HCT116 (cell line): ENCODE measurements at regions not wholly inside any gene's neighbourhood (a gene's known extent, or its start where the extent isn't known, plus 50 kb on each side); places are given as distances from the start of the nearest gene placed in this dataset.

Experiments used
- ATAC-seq: fragments of 200-7000 bp; cut with Tn5 transposase; 2 replicates; pipeline ENCODE4 v1.9.1; 2020; ENCODE audit warnings: mild to moderate bottlenecking, moderate library complexity
- BruUV-seq: library from RNA; stranded (reverse); fragments of 400-500 nt; replicated peaks from 2 replicates; lab custom pipeline; 2021; lab: Mats Ljungman, UMichigan
- CTCF ChIA-PET: fragments of 300-600 bp; sonication (Branson Sonifier 250); formaldehyde crosslinking; loops from one replicate; lab custom pipeline; 2021; ENCODE audit warnings: antibody characterized with exemption; lab: Charles Lee
- POLR2A ChIA-PET: fragments of 300-600, 350-600 bp; sonication (Branson Sonifier 250); formaldehyde crosslinking; loops from one replicate; lab custom pipeline; 2021; ENCODE audit warnings: antibody characterized with exemption; lab: Charles Lee
- RAD21 ChIA-PET, 2 experiments: fragments of 300-600 bp; sonication (Branson Sonifier 250); formaldehyde crosslinking; loops; one replicate each; lab custom pipeline; 2023; ENCODE audit warnings: low total read pairs in 2 of 2; ENCODE audit not compliant: uncharacterized antibody in 2 of 2, unreplicated experiment in 2 of 2, low non-redundant PET in 1 of 2; lab: Charles Lee
- DNase-seq: peaks from one replicate; pipeline ENCODE4 v3.0.0-alpha.2; 2010; ENCODE audit warnings: low read depth, low spot score
- H2AFZ ChIP-seq: fragments of 200-600 bp; shearing (Covaris generic), sonication (generic); 2 replicates; pipeline ENCODE4 v1.6.1; 2017; ENCODE audit warnings: low read depth, mixed run types, mixed read lengths, antibody characterized with exemption, low read length; ENCODE audit not compliant: poor library complexity, severe bottlenecking
- H3K27ac ChIP-seq: 2 replicates; pipeline ENCODE4 v1.5.1; 2012; ENCODE audit warnings: low read depth, low read length
- H3K27me3 ChIP-seq: fragments of 200-600 bp; sonication (generic); 2 replicates; pipeline ENCODE4 v1.6.1; 2016; ENCODE audit warnings: mixed run types, low read length, mixed read lengths; ENCODE audit not compliant: insufficient read depth
- H3K36me3 ChIP-seq, 2 experiments: fragments of 200-500 bp in 1 of 2; fragments of 200-600 bp in 1 of 2; sonication (Bioruptor generic) in 1 of 2; sonication (generic) in 1 of 2; 2 replicates each; pipeline versions ENCODE4 v1.5.1 to v1.6.1; 2014 to 2016; ENCODE audit warnings: low read length in 2 of 2, inconsistent platforms in 1 of 2, mixed read lengths in 1 of 2, mixed run types in 1 of 2; ENCODE audit not compliant: insufficient read depth in 2 of 2, control insufficient read depth in 1 of 2
- H3K4me1 ChIP-seq, 2 experiments: fragments of 200-600 bp in 1 of 2; sonication (generic) in 1 of 2; 2 replicates each; pipeline versions ENCODE4 v1.5.1 to v1.6.1; 2012 to 2017; ENCODE audit warnings: low read length in 2 of 2, inconsistent platforms in 1 of 2, mild to moderate bottlenecking in 1 of 2, mixed read lengths in 1 of 2, mixed run types in 1 of 2, moderate library complexity in 1 of 2; ENCODE audit not compliant: insufficient read depth in 2 of 2, control insufficient read depth in 1 of 2
- H3K4me2 ChIP-seq: fragments of 200-600 bp; sonication (generic); 2 replicates; pipeline ENCODE4 v1.6.1; 2017; ENCODE audit warnings: mixed run types, low read length, mixed read lengths
- H3K4me3 ChIP-seq, 2 experiments: fragments of 200-600 bp in 1 of 2; sonication (generic) in 1 of 2; replicated peaks in 1 of 2; 2 replicates each; pipeline ENCODE4 v1.5.1; 2011 to 2016; ENCODE audit warnings: low read length in 2 of 2, control low read depth in 1 of 2, low read depth in 1 of 2, mild to moderate bottlenecking in 1 of 2, mixed read lengths in 1 of 2, mixed run types in 1 of 2
- H3K79me2 ChIP-seq: fragments of 200-600 bp; sonication (generic); 2 replicates; pipeline ENCODE4 v1.6.1; 2017; ENCODE audit warnings: mild to moderate bottlenecking, mixed run types, low read length, moderate library complexity, mixed read lengths; ENCODE audit not compliant: insufficient read depth
- H3K9ac ChIP-seq: fragments of 200-600 bp; sonication (generic); 2 replicates; pipeline ENCODE4 v1.6.1; 2016; ENCODE audit warnings: low read length, mixed read lengths
- H3K9me2 ChIP-seq: fragments of 200-600 bp; sonication (generic), shearing (Covaris generic); 2 replicates; pipeline ENCODE4 v1.6.1; 2017; ENCODE audit warnings: mixed run types, mild to moderate bottlenecking, moderate library complexity; ENCODE audit not compliant: insufficient read depth
- H3K9me3 ChIP-seq, 2 experiments: fragments of 200-500 bp in 1 of 2; fragments of 200-600 bp in 1 of 2; sonication (Bioruptor generic) in 1 of 2; sonication (generic) in 1 of 2; 2 replicates each; pipeline ENCODE4 v1.6.1; 2014 to 2017; ENCODE audit warnings: low read length in 2 of 2, mixed read lengths in 2 of 2, inconsistent platforms in 1 of 2, low read depth in 1 of 2, mild to moderate bottlenecking in 1 of 2, mixed run types in 1 of 2, moderate library complexity in 1 of 2; ENCODE audit not compliant: control insufficient read depth in 1 of 2, insufficient read depth in 1 of 2
- H4K20me1 ChIP-seq: fragments of 200-600 bp; sonication (generic), shearing (Covaris generic); 2 replicates; pipeline ENCODE4 v1.6.1; 2017; ENCODE audit warnings: mixed run types, mild to moderate bottlenecking, moderate library complexity; ENCODE audit not compliant: insufficient read depth
- ATF3 ChIP-seq: IDR thresholded peaks from 2 replicates; pipeline ENCODE4 v1.6.1; 2012
- CBX3 ChIP-seq: IDR thresholded peaks from 2 replicates; pipeline ENCODE4 v1.6.1; 2012; ENCODE audit warnings: low read depth
- CEBPB ChIP-seq: IDR thresholded peaks from 2 replicates; pipeline ENCODE4 v1.6.1; 2012; ENCODE audit warnings: low read depth
- EGR1 ChIP-seq: IDR thresholded peaks from 2 replicates; pipeline ENCODE4 v1.6.1; 2012; ENCODE audit warnings: low read depth
- ELF1 ChIP-seq: IDR thresholded peaks from 2 replicates; pipeline ENCODE4 v1.6.1; 2012; ENCODE audit warnings: low read depth, borderline replicate concordance
- FOSL1 ChIP-seq: IDR thresholded peaks from 2 replicates; pipeline ENCODE4 v1.6.1; 2012; ENCODE audit warnings: low read depth
- JUND ChIP-seq: IDR thresholded peaks from 2 replicates; pipeline ENCODE4 v1.6.1; 2012
- POLR2A ChIP-seq: IDR thresholded peaks from 2 replicates; pipeline ENCODE4 v1.7.0; 2011; ENCODE audit warnings: borderline replicate concordance; ENCODE audit not compliant: insufficient read depth, insufficient read length; ENCODE audit errors: extremely low read depth
- RAD21 ChIP-seq: IDR thresholded peaks from 2 replicates; pipeline ENCODE4 v1.6.1; 2012; ENCODE audit warnings: low read depth, mild to moderate bottlenecking
- REST ChIP-seq: IDR thresholded peaks from 2 replicates; pipeline ENCODE4 v1.6.1; 2012; ENCODE audit warnings: low read depth
- SP1 ChIP-seq: IDR thresholded peaks from 2 replicates; pipeline ENCODE4 v1.6.1; 2012; ENCODE audit warnings: low read depth
- SRF ChIP-seq: IDR thresholded peaks from 2 replicates; pipeline ENCODE4 v1.6.1; 2012; ENCODE audit warnings: low read depth
- YY1 ChIP-seq: IDR thresholded peaks from 2 replicates; pipeline ENCODE4 v1.6.1; 2011; ENCODE audit warnings: low read length, low read depth, moderate library complexity, mild to moderate bottlenecking; ENCODE audit not compliant: insufficient replicate concordance; ENCODE audit errors: extremely low read depth
- ZNF274 ChIP-seq: fragments of 200-500 bp; sonication (Bioruptor generic); IDR thresholded peaks from 2 replicates; pipeline ENCODE4 v1.6.1; 2014; ENCODE audit warnings: mild to moderate bottlenecking, low read depth, low read length, inconsistent platforms
- intact Hi-C: fragments of 100-400 bp; cut with micrococcal nuclease; formaldehyde crosslinking; loops from 2 replicates; pipeline ENCODE4 v1.10.0; 2022

GRCh38 chr2:128813352-128814034 is 494.8 kb upstream of the HS6ST1 start:
- no peak for ATAC-seq
- ChIA-PET POLR2A (no interaction called here), RAD21 (no interaction called here), CTCF (no interaction called here)
- H3K79me2 ChIP-seq, result no peaks in the 10 kb centered on the region
- H3K4me3 ChIP-seq, result no peak overlapping the region
- no peak for DNase-seq
- H3K27me3 ChIP-seq, result peaks cover 27% of the 10 kb centered on the region
- no peak overlapping the region for H3K9ac ChIP-seq
- TF ChIP-seq CEBPB (no peak), SRF (no peak), FOSL1 (no peak), ELF1 (no peak), EGR1 (no peak), REST (no peak), JUND (no peak), RAD21 (no peak), POLR2A (no peak), YY1 (no peak), CBX3 (no peak), ATF3 (no peak), SP1 (no peak), ZNF274 (no peak)
- TF ChIP-seq, all 23 proteins: peak for 0
- no peak overlapping the region for H3K4me2 ChIP-seq
- no peak overlapping the region for H2AFZ ChIP-seq
- H3K4me1 ChIP-seq, result peaks cover 3 to 16% of the 10 kb centered on the region in 2 experiments; a peak in 3 of 4 replicates
- intact Hi-C loops, result no loop called here
- H3K36me3 ChIP-seq, result no peaks in the 10 kb centered on the region
- H3K9me3 ChIP-seq, result no peaks in the 10 kb centered on the region
- no peaks in the 10 kb centered on the region for H4K20me1 ChIP-seq
- no TSS peak for BruUV-seq
- no peak overlapping the region for H3K27ac ChIP-seq
- no peaks in the 10 kb centered on the region for H3K9me2 ChIP-seq
